Mesothelial cell of epicardium (in vitro differentiated cells): ENCODE measurements at regions not wholly inside any gene's neighbourhood (a gene's known extent, or its start where the extent isn't known, plus 50 kb on each side); places are given as distances from the start of the nearest gene placed in this dataset.
"Not testable (repeated sequence)": the region's sequence is repeated elsewhere in the genome, so short reads cannot be mapped to it uniquely, and the experiment has no call there.

Experiments used
- DNase-seq, 2 experiments: peaks; one replicate each; pipeline ENCODE4 v3.0.0; 2021; ENCODE audit warnings: low spot score in 2 of 2; ENCODE audit not compliant: unreplicated experiment in 2 of 2
- H3K27ac Mint-ChIP-seq: 2 replicates; pipeline ENCODE4 v1.8.0; 2021; ENCODE audit warnings: mixed read lengths
- H3K27me3 Mint-ChIP-seq: 2 replicates; pipeline ENCODE4 v1.8.0; 2021; ENCODE audit warnings: low read depth, mixed read lengths
- H3K36me3 Mint-ChIP-seq: 2 replicates; pipeline ENCODE4 v1.8.0; 2021; ENCODE audit warnings: mixed read lengths
- H3K4me1 Mint-ChIP-seq: 2 replicates; pipeline ENCODE4 v1.8.0; 2021; ENCODE audit warnings: mixed read lengths
- H3K4me3 Mint-ChIP-seq: 2 replicates; pipeline ENCODE4 v1.8.0; 2021; ENCODE audit warnings: mild to moderate bottlenecking, moderate library complexity, mixed read lengths
- H3K9me3 Mint-ChIP-seq: 2 replicates; pipeline ENCODE4 v1.8.0; 2021; ENCODE audit warnings: mixed read lengths
- CTCF ChIP-seq: fragments of 200-600 bp; sonication (generic); IDR thresholded peaks from one replicate; pipeline ENCODE4 v1.5.0; 2021; ENCODE audit warnings: antibody characterized with exemption; ENCODE audit not compliant: unreplicated experiment

GRCh38 chr12:119931402-119931801 is 54.3 kb upstream of the CIT start:
- TF ChIP-seq CTCF, result no peak
- Mint-ChIP-seq H3K9me3 (no peaks in the 10 kb centered on the region), H3K4me3 (no peak overlapping the region), H3K36me3 (no peaks in the 10 kb centered on the region), H3K27me3 (no peaks in the 10 kb centered on the region), H3K27ac (no peak overlapping the region), H3K4me1 (no peaks in the 10 kb centered on the region)
- DNase-seq, result no peak

GRCh38 chr12:119932921-119933320 is 55.8 kb upstream of the CIT start:
- no peak for DNase-seq
- H3K9me3 Mint-ChIP-seq, result no peaks in the 10 kb centered on the region
- H3K27me3 Mint-ChIP-seq, result no peaks in the 10 kb centered on the region
- TF ChIP-seq CTCF, result no peak
- H3K27ac Mint-ChIP-seq, result no peak overlapping the region
- no peaks in the 10 kb centered on the region for H3K36me3 Mint-ChIP-seq
- H3K4me1 Mint-ChIP-seq, result no peaks in the 10 kb centered on the region
- no peak overlapping the region for H3K4me3 Mint-ChIP-seq

- H3K9me3 Mint-ChIP-seq, H3K27ac Mint-ChIP-seq, H3K36me3 Mint-ChIP-seq, H3K4me1 Mint-ChIP-seq, H3K4me3 Mint-ChIP-seq, H3K27me3 Mint-ChIP-seq, DNase-seq: not testable (repeated sequence)
Observed at GRCh38 chr12:119934780-119935179, 54.3 kb upstream of the BICDL1 start.

- H3K9me3 Mint-ChIP-seq, result no peaks in the 10 kb centered on the region
- TF ChIP-seq CTCF, result no peak
- no peaks in the 10 kb centered on the region for H3K4me1 Mint-ChIP-seq
- H3K27me3 Mint-ChIP-seq, result peaks cover 7% of the 10 kb centered on the region
- no peaks in the 10 kb centered on the region for H3K36me3 Mint-ChIP-seq
- DNase-seq, result no peak
- no peak overlapping the region for H3K27ac Mint-ChIP-seq
- no peak overlapping the region for H3K4me3 Mint-ChIP-seq
Observed at GRCh38 chr12:119936705-119937311, 52.2 kb upstream of the BICDL1 start.

- no peak overlapping the region for H3K27ac Mint-ChIP-seq
- TF ChIP-seq CTCF, result peak; percentile 80
- H3K4me1 Mint-ChIP-seq, result no peaks in the 10 kb centered on the region
- H3K27me3 Mint-ChIP-seq, result peaks cover 7% of the 10 kb centered on the region
- H3K4me3 Mint-ChIP-seq, result no peak overlapping the region
- no peaks in the 10 kb centered on the region for H3K36me3 Mint-ChIP-seq
- no peaks in the 10 kb centered on the region for H3K9me3 Mint-ChIP-seq
- DNase-seq, result peak; percentile 36 to 76
Observed at GRCh38 chr12:119938049-119938667, 50.9 kb upstream of the BICDL1 start.
